Liver (tissue), 8 donors: ENCODE measurements at regions not wholly inside any gene's neighbourhood (a gene's known extent, or its start where the extent isn't known, plus 50 kb on each side); places are given as distances from the start of the nearest gene placed in this dataset.

Experiments
- DNase-seq: peaks from one replicate; pipeline ENCODE4 v3.0.0-alpha.2; 2017; ENCODE audit warnings: low spot score
- H3K27ac ChIP-seq, 2 donors: one replicate each; pipeline ENCODE4 v1.7.0; 2013; ENCODE audit warnings: inconsistent platforms in 2 of 2, low read length in 2 of 2, control low read depth in 1 of 2, low read depth in 1 of 2, mild to moderate bottlenecking in 1 of 2
- H3K27me3 ChIP-seq, 4 donors: one replicate each; pipeline versions ENCODE4 v1.6.1 to v1.7.0; 2013; ENCODE audit warnings: low read length in 3 of 4, inconsistent platforms in 1 of 4, mild to moderate bottlenecking in 1 of 4, moderate library complexity in 1 of 4; ENCODE audit not compliant: control insufficient read depth in 4 of 4, insufficient read depth in 4 of 4
- H3K36me3 ChIP-seq, 4 donors: one replicate each; pipeline versions ENCODE4 v1.6.1 to v1.7.0; 2013; ENCODE audit warnings: low read length in 3 of 4, mild to moderate bottlenecking in 3 of 4, low read depth in 1 of 4, moderate library complexity in 1 of 4; ENCODE audit not compliant: control insufficient read depth in 4 of 4, insufficient read depth in 3 of 4
- H3K4me1 ChIP-seq, 4 donors: one replicate each; pipeline versions ENCODE4 v1.6.1 to v1.7.0; 2013; ENCODE audit warnings: low read length in 3 of 4, mild to moderate bottlenecking in 3 of 4, moderate library complexity in 1 of 4; ENCODE audit not compliant: control insufficient read depth in 4 of 4, insufficient read depth in 4 of 4
- H3K4me3 ChIP-seq, 3 donors: one replicate each; pipeline versions ENCODE4 v1.6.1 to v1.7.0; 2013; ENCODE audit warnings: low read length in 3 of 3, control low read depth in 1 of 3, low read depth in 1 of 3, mild to moderate bottlenecking in 1 of 3
- H3K9ac ChIP-seq, 2 donors: one replicate each; pipeline ENCODE4 v1.7.0; 2013; ENCODE audit warnings: low read length in 2 of 2, mild to moderate bottlenecking in 2 of 2, moderate library complexity in 2 of 2, control low read depth in 1 of 2, low read depth in 1 of 2
- H3K9me3 ChIP-seq, 4 donors: one replicate each; pipeline versions ENCODE4 v1.6.1 to v1.7.0; 2013; ENCODE audit warnings: low read length in 3 of 4; ENCODE audit not compliant: control insufficient read depth in 4 of 4
- ATF3 ChIP-seq: IDR thresholded peaks from 2 replicates; pipeline ENCODE4 v1.6.1; 2016; ENCODE audit warnings: antibody characterized with exemption
- CTCF ChIP-seq: fragments of 150-350 bp; IDR thresholded peaks from 2 replicates; pipeline ENCODE4 v1.5.1; 2017; ENCODE audit warnings: improper control_type of control experiment, low read depth, low read length; ENCODE audit not compliant: missing input control
- EGR1 ChIP-seq, 2 donors: IDR thresholded peaks; 2 replicates each; pipeline ENCODE4 v1.6.1; 2016 to 2018; ENCODE audit warnings: antibody characterized with exemption in 2 of 2, low read depth in 2 of 2
- FOXA1 ChIP-seq: IDR thresholded peaks from 2 replicates; pipeline ENCODE4 v1.6.1; 2016; ENCODE audit warnings: antibody characterized with exemption
- FOXA2 ChIP-seq: IDR thresholded peaks from 2 replicates; pipeline ENCODE4 v1.6.1; 2016; ENCODE audit warnings: antibody characterized with exemption
- HNF4A ChIP-seq, 2 donors: conservative IDR thresholded peaks; 2 replicates each; pipeline ENCODE4 v1.6.1; 2016; ENCODE audit warnings: antibody characterized with exemption in 2 of 2, mild to moderate bottlenecking in 2 of 2
- HNF4G ChIP-seq: IDR thresholded peaks from 2 replicates; pipeline ENCODE4 v1.6.1; 2016; ENCODE audit warnings: antibody characterized with exemption
- JUND ChIP-seq, 2 donors: IDR thresholded peaks; 2 replicates each; pipeline ENCODE4 v1.6.1; 2016; ENCODE audit warnings: antibody characterized with exemption in 2 of 2
- MAX ChIP-seq: IDR thresholded peaks from 2 replicates; pipeline ENCODE4 v1.6.1; 2016; ENCODE audit warnings: antibody characterized with exemption
- NR2F2 ChIP-seq: IDR thresholded peaks from 2 replicates; pipeline ENCODE4 v1.6.1; 2016; ENCODE audit warnings: antibody characterized with exemption
- RAD21 ChIP-seq, 2 donors: IDR thresholded peaks; 2 replicates each; pipeline ENCODE4 v1.6.1; 2016; ENCODE audit warnings: antibody characterized with exemption in 2 of 2, mild to moderate bottlenecking in 2 of 2
- REST ChIP-seq: IDR thresholded peaks from 2 replicates; pipeline ENCODE4 v1.6.1; 2016; ENCODE audit warnings: antibody characterized with exemption, mild to moderate bottlenecking
- RXRA ChIP-seq, 2 donors: IDR thresholded peaks; 2 replicates each; pipeline ENCODE4 v1.6.1; 2017 to 2018; ENCODE audit warnings: antibody characterized with exemption in 2 of 2, mild to moderate bottlenecking in 1 of 2
- SP1 ChIP-seq: IDR thresholded peaks from 2 replicates; pipeline ENCODE4 v1.6.1; 2018; ENCODE audit warnings: antibody characterized with exemption, mild to moderate bottlenecking
- TAF1 ChIP-seq: conservative IDR thresholded peaks from 2 replicates; pipeline ENCODE4 v1.6.1; 2016; ENCODE audit warnings: antibody characterized with exemption, mild to moderate bottlenecking
- YY1 ChIP-seq: IDR thresholded peaks from 2 replicates; pipeline ENCODE4 v1.6.1; 2016; ENCODE audit warnings: antibody characterized with exemption, mild to moderate bottlenecking
- ZBTB33 ChIP-seq: IDR thresholded peaks from 2 replicates; pipeline ENCODE4 v1.6.1; 2016; ENCODE audit warnings: antibody characterized with exemption
- WGBS: extraction: QIAGEN DNeasy Blood & Tissue Kit; methylation state at CpG from one replicate; pipeline ENCODE4 v1.1.7; 2013; 5-methylcytosine and 5-hydroxymethylcytosine counted together
- donor health status: healthy.
- donor health status: healthy.
- donor health status: healthy.
- donor health status: healthy.
- donor health status: healthy.

GRCh38 chr16:26744430-26744829 is 322.3 kb upstream of the C16orf82 start:
- Histone ChIP-seq H3K27me3 (peaks cover 0 to 6% (median 0%) of the 10 kb centered on the region in 4 donors), H3K9me3 (peaks cover 0 to 2% (median 0%) of the 10 kb centered on the region in 4 donors)
- 45% methylated on average over 5 of the region's 5 CpGs for WGBS

GRCh38 chr16:26747760-26748159 is 319.0 kb upstream of the C16orf82 start:
- Histone ChIP-seq H3K36me3 (no peaks in the 10 kb centered on the region), H3K4me1 (no peaks in the 10 kb centered on the region), H3K9ac (no peak overlapping the region), H3K9me3 (peaks cover 0 to 2% (median 0%) of the 10 kb centered on the region in 4 donors), H3K27ac (no peak overlapping the region), H3K27me3 (peaks cover 0 to 3% (median 2%) of the 10 kb centered on the region in 4 donors), H3K4me3 (no peak overlapping the region)
- 46% methylated on average over 4 of the region's 4 CpGs for WGBS
- TF ChIP-seq FOXA2 (no peak), CTCF (no peak), NR2F2 (no peak), EGR1 (IDR thresholded peaks at IDR 0.05; ENCODE audit: low read depth in 2 of 2) (no peak), SP1 (no peak), YY1 (no peak), TAF1 (no peak), ZBTB33 (no peak), RAD21 (IDR thresholded peaks at IDR 0.05) (no peak), REST (no peak), RXRA (IDR thresholded peaks at IDR 0.05) (no peak), HNF4G (no peak), FOXA1 (no peak), JUND (IDR thresholded peaks at IDR 0.05) (no peak), HNF4A (conservative IDR thresholded peaks at IDR 0.05) (no peak), ATF3 (no peak)
- DNase-seq, result no peak

More at GRCh38 chr16:26744430-26744829, 322.3 kb upstream of the C16orf82 start:
- H3K9ac ChIP-seq, result no peak overlapping the region
- DNase-seq, result no peak
- H3K4me3 ChIP-seq, result no peak overlapping the region
- H3K27ac ChIP-seq, result no peak overlapping the region
- H3K4me1 ChIP-seq, result no peaks in the 10 kb centered on the region
- TF ChIP-seq EGR1 (IDR thresholded peaks at IDR 0.05; ENCODE audit: low read depth in 2 of 2) (no peak), JUND (IDR thresholded peaks at IDR 0.05) (no peak), MAX (no peak), SP1 (no peak), TAF1 (no peak), HNF4A (conservative IDR thresholded peaks at IDR 0.05) (no peak), ATF3 (no peak)
- H3K36me3 ChIP-seq, result no peaks in the 10 kb centered on the region
